Liver (tissue), 8 donors: ENCODE measurements at regions not wholly inside any gene's neighbourhood (a gene's known extent, or its start where the extent isn't known, plus 50 kb on each side); places are given as distances from the start of the nearest gene placed in this dataset.

Experiments
- DNase-seq: peaks from one replicate; pipeline ENCODE4 v3.0.0-alpha.2; 2017; ENCODE audit warnings: low spot score
- H3K27ac ChIP-seq, 2 donors: one replicate each; pipeline ENCODE4 v1.7.0; 2013; ENCODE audit warnings: inconsistent platforms in 2 of 2, low read length in 2 of 2, control low read depth in 1 of 2, low read depth in 1 of 2, mild to moderate bottlenecking in 1 of 2
- H3K27me3 ChIP-seq, 4 donors: one replicate each; pipeline versions ENCODE4 v1.6.1 to v1.7.0; 2013; ENCODE audit warnings: low read length in 3 of 4, inconsistent platforms in 1 of 4, mild to moderate bottlenecking in 1 of 4, moderate library complexity in 1 of 4; ENCODE audit not compliant: control insufficient read depth in 4 of 4, insufficient read depth in 4 of 4
- H3K36me3 ChIP-seq, 4 donors: one replicate each; pipeline versions ENCODE4 v1.6.1 to v1.7.0; 2013; ENCODE audit warnings: low read length in 3 of 4, mild to moderate bottlenecking in 3 of 4, low read depth in 1 of 4, moderate library complexity in 1 of 4; ENCODE audit not compliant: control insufficient read depth in 4 of 4, insufficient read depth in 3 of 4
- H3K4me1 ChIP-seq, 4 donors: one replicate each; pipeline versions ENCODE4 v1.6.1 to v1.7.0; 2013; ENCODE audit warnings: low read length in 3 of 4, mild to moderate bottlenecking in 3 of 4, moderate library complexity in 1 of 4; ENCODE audit not compliant: control insufficient read depth in 4 of 4, insufficient read depth in 4 of 4
- H3K4me3 ChIP-seq, 3 donors: one replicate each; pipeline versions ENCODE4 v1.6.1 to v1.7.0; 2013; ENCODE audit warnings: low read length in 3 of 3, control low read depth in 1 of 3, low read depth in 1 of 3, mild to moderate bottlenecking in 1 of 3
- H3K9ac ChIP-seq, 2 donors: one replicate each; pipeline ENCODE4 v1.7.0; 2013; ENCODE audit warnings: low read length in 2 of 2, mild to moderate bottlenecking in 2 of 2, moderate library complexity in 2 of 2, control low read depth in 1 of 2, low read depth in 1 of 2
- H3K9me3 ChIP-seq, 4 donors: one replicate each; pipeline versions ENCODE4 v1.6.1 to v1.7.0; 2013; ENCODE audit warnings: low read length in 3 of 4; ENCODE audit not compliant: control insufficient read depth in 4 of 4
- EGR1 ChIP-seq, 2 donors: IDR thresholded peaks; 2 replicates each; pipeline ENCODE4 v1.6.1; 2016 to 2018; ENCODE audit warnings: antibody characterized with exemption in 2 of 2, low read depth in 2 of 2
- FOXA1 ChIP-seq: IDR thresholded peaks from 2 replicates; pipeline ENCODE4 v1.6.1; 2016; ENCODE audit warnings: antibody characterized with exemption
- FOXA2 ChIP-seq: IDR thresholded peaks from 2 replicates; pipeline ENCODE4 v1.6.1; 2016; ENCODE audit warnings: antibody characterized with exemption
- HNF4A ChIP-seq, 2 donors: conservative IDR thresholded peaks; 2 replicates each; pipeline ENCODE4 v1.6.1; 2016; ENCODE audit warnings: antibody characterized with exemption in 2 of 2, mild to moderate bottlenecking in 2 of 2
- HNF4G ChIP-seq: IDR thresholded peaks from 2 replicates; pipeline ENCODE4 v1.6.1; 2016; ENCODE audit warnings: antibody characterized with exemption
- JUND ChIP-seq, 2 donors: IDR thresholded peaks; 2 replicates each; pipeline ENCODE4 v1.6.1; 2016; ENCODE audit warnings: antibody characterized with exemption in 2 of 2
- NR2F2 ChIP-seq: IDR thresholded peaks from 2 replicates; pipeline ENCODE4 v1.6.1; 2016; ENCODE audit warnings: antibody characterized with exemption
- RAD21 ChIP-seq, 2 donors: IDR thresholded peaks; 2 replicates each; pipeline ENCODE4 v1.6.1; 2016; ENCODE audit warnings: antibody characterized with exemption in 2 of 2, mild to moderate bottlenecking in 2 of 2
- RXRA ChIP-seq, 2 donors: IDR thresholded peaks; 2 replicates each; pipeline ENCODE4 v1.6.1; 2017 to 2018; ENCODE audit warnings: antibody characterized with exemption in 2 of 2, mild to moderate bottlenecking in 1 of 2
- TAF1 ChIP-seq: conservative IDR thresholded peaks from 2 replicates; pipeline ENCODE4 v1.6.1; 2016; ENCODE audit warnings: antibody characterized with exemption, mild to moderate bottlenecking
- ZBTB33 ChIP-seq: IDR thresholded peaks from 2 replicates; pipeline ENCODE4 v1.6.1; 2016; ENCODE audit warnings: antibody characterized with exemption
- WGBS: extraction: QIAGEN DNeasy Blood & Tissue Kit; methylation state at CpG from one replicate; pipeline ENCODE4 v1.1.7; 2013; 5-methylcytosine and 5-hydroxymethylcytosine counted together
- TF ChIP-seq, protein P1 (sequence below): fragments of 150-350 bp; IDR thresholded peaks from 2 replicates; pipeline ENCODE4 v1.5.1; 2017; ENCODE audit warnings: improper control_type of control experiment, low read depth, low read length; ENCODE audit not compliant: missing input control
- TF ChIP-seq, protein P2 (sequence below): IDR thresholded peaks from 2 replicates; pipeline ENCODE4 v1.6.1; 2016; ENCODE audit warnings: antibody characterized with exemption, mild to moderate bottlenecking
- TF ChIP-seq, protein P3 (sequence below): IDR thresholded peaks from 2 replicates; pipeline ENCODE4 v1.6.1; 2016; ENCODE audit warnings: antibody characterized with exemption
- donor health status: healthy.
- donor health status: healthy.
- donor health status: healthy.
- donor health status: healthy.
- donor health status: healthy.

- H3K9ac ChIP-seq = no peak overlapping the region
- H3K27ac ChIP-seq = no peak overlapping the region
- no peak for TF ChIP-seq FOXA1
- no peak for TF ChIP-seq ZBTB33
- TF ChIP-seq HNF4G = no peak
- TF ChIP-seq, protein P1, sequence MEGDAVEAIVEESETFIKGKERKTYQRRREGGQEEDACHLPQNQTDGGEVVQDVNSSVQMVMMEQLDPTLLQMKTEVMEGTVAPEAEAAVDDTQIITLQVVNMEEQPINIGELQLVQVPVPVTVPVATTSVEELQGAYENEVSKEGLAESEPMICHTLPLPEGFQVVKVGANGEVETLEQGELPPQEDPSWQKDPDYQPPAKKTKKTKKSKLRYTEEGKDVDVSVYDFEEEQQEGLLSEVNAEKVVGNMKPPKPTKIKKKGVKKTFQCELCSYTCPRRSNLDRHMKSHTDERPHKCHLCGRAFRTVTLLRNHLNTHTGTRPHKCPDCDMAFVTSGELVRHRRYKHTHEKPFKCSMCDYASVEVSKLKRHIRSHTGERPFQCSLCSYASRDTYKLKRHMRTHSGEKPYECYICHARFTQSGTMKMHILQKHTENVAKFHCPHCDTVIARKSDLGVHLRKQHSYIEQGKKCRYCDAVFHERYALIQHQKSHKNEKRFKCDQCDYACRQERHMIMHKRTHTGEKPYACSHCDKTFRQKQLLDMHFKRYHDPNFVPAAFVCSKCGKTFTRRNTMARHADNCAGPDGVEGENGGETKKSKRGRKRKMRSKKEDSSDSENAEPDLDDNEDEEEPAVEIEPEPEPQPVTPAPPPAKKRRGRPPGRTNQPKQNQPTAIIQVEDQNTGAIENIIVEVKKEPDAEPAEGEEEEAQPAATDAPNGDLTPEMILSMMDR = no peak
- no peak for TF ChIP-seq TAF1
- TF ChIP-seq JUND (IDR thresholded peaks at IDR 0.05) = no peak
- TF ChIP-seq RXRA (IDR thresholded peaks at IDR 0.05) = no peak
- TF ChIP-seq EGR1 (IDR thresholded peaks at IDR 0.05; ENCODE audit: low read depth in 2 of 2) = no peak
- TF ChIP-seq RAD21 (IDR thresholded peaks at IDR 0.05) = no peak
- TF ChIP-seq, protein P2, sequence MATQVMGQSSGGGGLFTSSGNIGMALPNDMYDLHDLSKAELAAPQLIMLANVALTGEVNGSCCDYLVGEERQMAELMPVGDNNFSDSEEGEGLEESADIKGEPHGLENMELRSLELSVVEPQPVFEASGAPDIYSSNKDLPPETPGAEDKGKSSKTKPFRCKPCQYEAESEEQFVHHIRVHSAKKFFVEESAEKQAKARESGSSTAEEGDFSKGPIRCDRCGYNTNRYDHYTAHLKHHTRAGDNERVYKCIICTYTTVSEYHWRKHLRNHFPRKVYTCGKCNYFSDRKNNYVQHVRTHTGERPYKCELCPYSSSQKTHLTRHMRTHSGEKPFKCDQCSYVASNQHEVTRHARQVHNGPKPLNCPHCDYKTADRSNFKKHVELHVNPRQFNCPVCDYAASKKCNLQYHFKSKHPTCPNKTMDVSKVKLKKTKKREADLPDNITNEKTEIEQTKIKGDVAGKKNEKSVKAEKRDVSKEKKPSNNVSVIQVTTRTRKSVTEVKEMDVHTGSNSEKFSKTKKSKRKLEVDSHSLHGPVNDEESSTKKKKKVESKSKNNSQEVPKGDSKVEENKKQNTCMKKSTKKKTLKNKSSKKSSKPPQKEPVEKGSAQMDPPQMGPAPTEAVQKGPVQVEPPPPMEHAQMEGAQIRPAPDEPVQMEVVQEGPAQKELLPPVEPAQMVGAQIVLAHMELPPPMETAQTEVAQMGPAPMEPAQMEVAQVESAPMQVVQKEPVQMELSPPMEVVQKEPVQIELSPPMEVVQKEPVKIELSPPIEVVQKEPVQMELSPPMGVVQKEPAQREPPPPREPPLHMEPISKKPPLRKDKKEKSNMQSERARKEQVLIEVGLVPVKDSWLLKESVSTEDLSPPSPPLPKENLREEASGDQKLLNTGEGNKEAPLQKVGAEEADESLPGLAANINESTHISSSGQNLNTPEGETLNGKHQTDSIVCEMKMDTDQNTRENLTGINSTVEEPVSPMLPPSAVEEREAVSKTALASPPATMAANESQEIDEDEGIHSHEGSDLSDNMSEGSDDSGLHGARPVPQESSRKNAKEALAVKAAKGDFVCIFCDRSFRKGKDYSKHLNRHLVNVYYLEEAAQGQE = no peak
- no peak for TF ChIP-seq FOXA2
- TF ChIP-seq NR2F2 = no peak
- TF ChIP-seq, protein P3, sequence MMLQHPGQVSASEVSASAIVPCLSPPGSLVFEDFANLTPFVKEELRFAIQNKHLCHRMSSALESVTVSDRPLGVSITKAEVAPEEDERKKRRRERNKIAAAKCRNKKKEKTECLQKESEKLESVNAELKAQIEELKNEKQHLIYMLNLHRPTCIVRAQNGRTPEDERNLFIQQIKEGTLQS = no peak
- TF ChIP-seq HNF4A (conservative IDR thresholded peaks at IDR 0.05) = no peak
- WGBS = 91% methylated on average over 56 of the region's 56 CpGs
- no peaks in the 10 kb centered on the region for H3K27me3 ChIP-seq
- H3K9me3 ChIP-seq = no peaks in the 10 kb centered on the region
- H3K36me3 ChIP-seq = no peaks in the 10 kb centered on the region
- no peak for DNase-seq
- no peaks in the 10 kb centered on the region for H3K4me1 ChIP-seq
- no peak overlapping the region for H3K4me3 ChIP-seq
These were observed 825.8 kb upstream of the FANCL start for GRCh38 chr2:59066787-59067399.

- H3K27ac ChIP-seq = no peak overlapping the region
- no peaks in the 10 kb centered on the region for H3K27me3 ChIP-seq
- DNase-seq = no peak
- H3K4me3 ChIP-seq = no peak overlapping the region
- no peaks in the 10 kb centered on the region for H3K36me3 ChIP-seq
- TF ChIP-seq NR2F2 = no peak
- H3K9ac ChIP-seq = no peak overlapping the region
- WGBS = 82% methylated on average over 4 of the region's 4 CpGs
- H3K9me3 ChIP-seq = no peaks in the 10 kb centered on the region
- H3K4me1 ChIP-seq = no peaks in the 10 kb centered on the region
These were observed 806.4 kb upstream of the FANCL start for GRCh38 chr2:59047373-59047995.
